Activated CD8-positive, alpha-beta memory T cell treated with anti-CD3 and anti-CD28 coated beads for 24 hours (primary cell): ENCODE measurements at regions not wholly inside any gene's neighbourhood (a gene's known extent, or its start where the extent isn't known, plus 50 kb on each side); places are given as distances from the start of the nearest gene placed in this dataset.
"Not testable (repeated sequence)": the region's sequence is repeated elsewhere in the genome, so short reads cannot be mapped to it uniquely, and the experiment has no call there.

ENCODE experiments used
- DNase-seq: peaks from one replicate; pipeline ENCODE4 v3.0.0-alpha.2; 2020

GRCh38 chr13:33418224-33418953, 132.8 kb upstream of the STARD13 start:
- DNase-seq, result not testable (repeated sequence)

GRCh38 chr13:33420117-33420516, 134.6 kb upstream of the STARD13 start:
- DNase-seq, result not testable (repeated sequence)

- no peak for DNase-seq
Observed at GRCh38 chr13:33426131-33426530, 140.6 kb upstream of the STARD13 start.

- no peak for DNase-seq
Observed at GRCh38 chr13:33433316-33433715, 147.8 kb upstream of the STARD13 start.

DNA sequence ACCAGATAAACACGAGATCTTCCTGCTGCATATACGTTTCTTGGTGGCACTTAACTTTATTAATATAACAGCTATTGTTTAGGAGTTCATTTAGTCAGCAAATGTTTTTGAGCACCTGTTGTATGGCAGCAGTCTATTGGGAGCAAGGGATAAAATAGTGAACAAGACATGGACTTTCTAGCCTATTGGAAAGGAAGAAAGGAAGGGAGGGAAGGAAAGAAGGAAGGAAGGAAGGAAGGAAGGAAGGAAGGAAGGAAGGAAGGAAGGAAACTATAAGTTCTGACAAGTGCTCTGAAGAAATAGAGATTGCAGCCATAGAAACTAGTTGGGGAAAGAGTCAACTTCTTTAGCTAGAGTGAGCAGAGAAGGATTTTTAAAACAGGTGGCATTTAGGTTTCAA, 149.1 kb upstream of the STARD13 start:
- no peak for DNase-seq

- no peak for DNase-seq
Observed at GRCh38 chr13:33435207-33435606, 149.7 kb upstream of the STARD13 start.

DNA sequence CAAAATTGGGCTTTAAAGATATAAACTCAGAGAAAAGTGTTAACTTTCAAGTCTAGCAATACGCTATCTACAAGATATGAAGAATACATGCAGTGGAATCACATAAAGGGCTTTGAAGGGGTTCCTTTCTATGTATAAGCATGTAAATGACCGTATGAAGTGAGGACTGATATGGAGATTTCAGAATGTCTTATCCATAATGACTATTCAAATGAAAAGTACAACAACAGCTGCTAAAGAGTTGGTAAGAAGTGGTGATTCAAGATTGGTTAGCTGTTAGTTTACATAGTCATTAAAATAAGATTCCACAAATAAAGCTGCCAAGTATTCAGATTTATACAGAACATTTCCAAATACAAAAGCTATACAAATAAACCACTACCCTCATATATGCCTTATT, 153.4 kb upstream of the STARD13 start:
- DNase-seq, result no peak

GRCh38 chr13:33441015-33441414, 155.5 kb upstream of the STARD13 start:
- no peak for DNase-seq

DNA sequence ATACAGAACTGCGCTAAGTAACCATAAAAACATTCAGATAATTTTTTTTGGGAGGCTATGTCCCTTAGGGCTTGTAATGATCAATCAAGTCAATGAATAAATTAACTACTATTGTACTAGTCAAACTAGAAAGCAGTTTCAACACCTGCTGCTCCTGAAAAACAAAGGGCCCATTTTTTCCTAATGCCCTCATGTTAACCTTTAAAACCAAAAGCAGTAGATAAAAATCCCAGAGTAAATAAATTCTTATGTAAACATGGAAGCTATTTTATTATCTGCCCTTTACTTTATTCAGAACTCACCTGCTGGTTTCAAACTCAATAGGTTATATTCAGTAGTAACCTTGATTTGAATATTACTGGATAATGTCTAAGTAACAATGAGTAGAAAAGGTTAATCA, 159.5 kb upstream of the STARD13 start:
- no peak for DNase-seq

DNA sequence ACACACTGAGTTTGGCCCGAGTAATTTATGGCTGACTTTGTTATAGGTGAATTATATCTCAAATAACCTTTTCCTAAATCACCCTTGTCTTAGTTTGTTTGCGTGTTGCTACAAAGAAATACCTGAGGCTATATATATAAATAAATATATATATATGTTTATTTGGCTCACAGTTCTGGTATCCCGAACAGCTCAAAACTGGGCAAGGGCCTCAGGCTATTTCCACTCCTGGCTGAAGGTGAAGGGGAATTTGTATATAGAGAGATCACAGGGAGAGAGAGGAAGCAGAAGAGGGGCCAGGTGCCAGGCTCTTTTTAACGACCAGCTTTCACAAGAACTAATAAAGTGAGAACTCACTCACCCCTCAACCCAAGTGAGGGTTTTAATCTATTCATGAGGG, 159.9 kb upstream of the STARD13 start:
- no peak for DNase-seq

- DNase-seq, result no peak
Observed at GRCh38 chr13:33446821-33447725, 161.5 kb upstream of the STARD13 start.

DNA sequence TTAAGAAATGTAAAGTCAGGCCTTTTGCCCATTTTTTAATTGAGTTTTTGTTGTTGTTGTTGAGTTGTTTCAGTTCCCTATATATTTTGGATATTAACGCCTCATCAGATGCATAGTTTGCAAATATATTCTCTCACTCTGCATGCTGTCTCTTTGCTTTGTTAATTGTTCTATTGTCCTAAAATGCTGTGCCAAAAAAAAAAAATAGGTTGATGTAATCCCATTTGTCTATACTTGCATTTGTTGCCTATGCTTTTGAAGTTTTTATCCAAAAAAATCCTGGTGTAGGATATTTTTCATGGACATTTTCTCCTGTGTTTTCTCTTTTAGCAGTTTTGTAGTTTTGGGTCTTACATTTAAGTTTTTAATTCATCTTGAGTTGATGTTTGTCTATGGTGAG, 163.3 kb upstream of the STARD13 start:
- DNase-seq, result no peak

GRCh38 chr13:33450956-33451709, 165.6 kb upstream of the STARD13 start:
- DNase-seq, result no peak

DNA sequence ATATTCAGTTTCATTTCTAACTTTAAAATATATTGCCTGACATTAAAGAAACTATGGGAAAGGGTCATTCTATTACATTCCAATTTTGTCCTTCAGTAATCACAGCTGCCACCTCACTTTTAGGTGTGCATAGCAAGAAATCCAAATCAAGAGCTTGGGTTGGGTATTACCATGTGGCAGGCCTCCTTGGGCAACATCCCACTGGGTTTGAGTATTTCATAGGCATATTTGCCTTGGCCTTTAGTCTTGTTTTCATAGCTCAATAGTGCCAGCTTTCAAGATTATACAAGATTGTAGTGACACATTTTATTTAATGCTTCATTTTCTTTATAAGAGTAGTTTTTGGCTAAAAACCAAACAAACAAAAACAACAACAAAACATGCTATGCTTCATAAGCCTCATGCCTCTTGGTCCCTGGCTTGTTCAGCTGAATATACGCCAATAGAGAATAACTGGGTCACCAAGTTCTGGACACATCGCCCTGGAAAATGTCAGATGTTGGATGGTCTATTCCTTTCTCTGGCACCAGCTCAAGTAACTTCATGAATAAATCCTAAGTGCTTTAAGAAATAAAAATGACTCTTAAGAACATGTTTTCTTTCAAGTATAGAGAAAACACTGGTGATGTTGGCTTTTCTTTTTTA, 167.4 kb upstream of the STARD13 start:
- DNase-seq, result no peak

DNA sequence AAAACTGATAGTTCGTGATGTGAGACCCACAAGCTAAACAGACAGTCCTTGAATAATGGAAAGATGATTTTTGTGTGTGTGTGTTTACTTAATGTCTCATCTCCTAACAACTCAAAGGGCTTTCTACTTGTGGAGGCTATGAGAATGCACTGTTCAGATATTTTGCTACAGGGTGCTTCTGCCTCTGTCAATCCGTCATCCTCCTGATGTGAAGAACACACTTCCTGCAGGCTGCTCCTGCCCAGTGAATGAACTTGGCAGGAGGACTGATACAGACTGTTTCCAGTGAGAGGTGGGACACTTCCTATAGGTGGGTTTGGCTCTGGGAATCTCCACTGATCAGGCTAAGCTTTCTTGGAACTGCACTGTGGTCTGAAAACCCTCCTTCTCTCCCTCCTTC, 168.4 kb upstream of the STARD13 start:
- DNase-seq, result no peak

DNA sequence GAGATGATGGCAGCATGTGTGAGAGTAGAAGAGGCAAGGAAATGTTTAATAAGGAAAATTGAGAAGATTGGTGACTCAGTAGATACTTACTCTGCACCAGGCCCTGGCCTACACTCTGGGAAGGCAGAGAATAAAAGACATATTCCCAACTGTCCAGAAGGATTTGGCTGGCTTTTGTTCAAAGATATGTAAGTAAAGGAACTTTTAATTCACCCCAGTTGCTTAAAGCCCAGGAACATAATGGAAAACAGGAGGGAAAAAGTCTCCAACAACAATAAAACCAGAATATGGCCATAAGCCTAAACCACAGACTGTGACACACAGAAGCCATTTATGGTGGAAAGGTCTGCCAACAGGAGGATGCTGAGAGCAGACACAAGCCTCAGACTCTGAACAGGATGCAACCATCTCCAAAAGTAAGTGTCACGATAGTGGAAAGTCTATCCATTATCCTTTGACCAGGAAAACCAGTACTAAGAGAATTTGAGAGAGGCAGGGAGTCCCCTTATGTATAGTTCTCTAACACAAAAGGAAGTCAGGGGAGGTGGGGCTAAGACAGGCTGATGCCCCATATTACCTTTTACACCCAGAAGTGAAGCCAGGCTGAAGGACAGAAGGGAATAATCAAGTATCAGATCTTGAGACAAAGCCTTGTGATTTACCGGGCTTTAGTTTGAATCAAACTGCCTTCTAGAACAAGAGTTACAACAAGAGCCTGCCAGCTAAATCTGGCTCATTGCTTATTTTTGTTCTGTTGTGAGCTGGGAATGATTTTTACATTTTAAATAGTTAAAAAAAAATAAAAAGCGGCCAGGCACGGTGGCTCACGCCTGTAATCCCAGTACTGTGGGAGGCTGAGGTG, 169.5 kb upstream of the STARD13 start:
- no peak for DNase-seq

GRCh38 chr13:33459702-33460101, 174.1 kb upstream of the STARD13 start:
- DNase-seq, result no peak

GRCh38 chr13:33462109-33462508, 176.6 kb upstream of the STARD13 start:
- no peak for DNase-seq

DNA sequence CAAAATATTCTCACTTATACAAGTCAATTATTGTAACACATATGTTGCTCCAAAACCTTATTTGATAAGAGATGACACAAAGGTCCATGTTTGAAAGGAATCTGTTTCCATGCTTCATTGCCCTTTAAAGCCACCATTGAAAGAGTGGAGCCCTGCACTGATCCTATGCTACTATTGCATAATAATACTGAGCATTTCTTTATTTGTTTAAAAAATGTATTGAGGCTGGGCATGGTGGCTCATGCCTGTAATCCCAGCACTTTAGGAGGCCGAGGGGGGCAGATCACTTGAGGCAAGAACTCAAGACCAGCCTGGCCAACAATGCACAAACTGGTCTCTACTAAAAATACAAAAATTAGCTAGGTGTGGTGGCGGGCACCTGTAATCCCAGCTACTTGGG, 178.8 kb upstream of the STARD13 start:
- DNase-seq, result no peak

DNA sequence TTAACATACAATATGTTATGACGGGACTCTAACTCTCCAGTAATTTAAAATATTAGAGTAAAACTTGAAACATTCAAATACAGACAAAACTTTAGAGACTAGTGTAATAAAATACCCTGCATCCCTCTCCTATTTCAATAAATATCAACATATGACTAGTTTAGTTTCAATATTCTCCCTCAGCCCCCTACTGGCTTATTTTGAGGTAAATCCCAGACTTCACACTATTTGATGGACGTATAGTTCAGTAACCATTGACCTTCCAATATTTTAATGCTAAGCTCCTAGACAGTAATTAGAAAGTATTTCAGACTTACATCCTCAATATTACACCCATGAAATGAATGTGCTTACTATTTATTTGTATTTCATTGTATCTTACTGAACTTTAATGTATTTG, 180.7 kb upstream of the STARD13 start:
- DNase-seq, result no peak

- DNase-seq, result no peak
Observed at GRCh38 chr13:33467556-33467955, 182.0 kb upstream of the STARD13 start.

GRCh38 chr13:33471204-33471603, 185.6 kb upstream of the STARD13 start:
- no peak for DNase-seq
